ENCODE measurements at regions not wholly inside any gene's neighbourhood (a gene's known extent, or its start where the extent isn't known, plus 50 kb on each side); places are given as distances from the start of the nearest gene placed in this dataset.
"Not testable (repeated sequence)": the region's sequence is repeated elsewhere in the genome, so short reads cannot be mapped to it uniquely, and the experiment has no call there.

DNA sequence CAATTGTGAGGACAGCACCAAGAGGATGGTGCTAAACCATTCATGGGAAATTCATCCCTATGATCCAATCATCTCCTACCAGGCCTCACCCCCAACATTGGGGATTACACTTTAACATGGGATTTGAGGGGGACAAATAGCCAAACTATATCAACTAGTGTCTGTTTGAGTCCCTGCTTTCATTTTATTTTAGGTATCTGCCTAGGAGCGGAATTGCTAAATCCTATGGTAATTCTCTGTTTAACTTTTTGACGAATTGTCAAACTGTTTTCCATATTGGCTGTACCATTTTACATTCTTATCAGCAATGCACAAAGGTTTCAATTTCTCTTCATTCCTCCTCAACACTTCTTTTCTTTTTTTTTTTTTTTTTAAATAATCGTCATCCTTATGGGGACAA lies 318.4 kb upstream of the NRP1 start:
- Histone ChIP-seq H3K4me3 (no peak overlapping the region), H3K9me3 (no peaks in the 10 kb centered on the region), H3K4me1 (ENCODE audit: low read depth) (no peaks in the 10 kb centered on the region), H3K36me3 (ENCODE audit: low read depth) (no peaks in the 10 kb centered on the region)
- TF ChIP-seq, protein P1, sequence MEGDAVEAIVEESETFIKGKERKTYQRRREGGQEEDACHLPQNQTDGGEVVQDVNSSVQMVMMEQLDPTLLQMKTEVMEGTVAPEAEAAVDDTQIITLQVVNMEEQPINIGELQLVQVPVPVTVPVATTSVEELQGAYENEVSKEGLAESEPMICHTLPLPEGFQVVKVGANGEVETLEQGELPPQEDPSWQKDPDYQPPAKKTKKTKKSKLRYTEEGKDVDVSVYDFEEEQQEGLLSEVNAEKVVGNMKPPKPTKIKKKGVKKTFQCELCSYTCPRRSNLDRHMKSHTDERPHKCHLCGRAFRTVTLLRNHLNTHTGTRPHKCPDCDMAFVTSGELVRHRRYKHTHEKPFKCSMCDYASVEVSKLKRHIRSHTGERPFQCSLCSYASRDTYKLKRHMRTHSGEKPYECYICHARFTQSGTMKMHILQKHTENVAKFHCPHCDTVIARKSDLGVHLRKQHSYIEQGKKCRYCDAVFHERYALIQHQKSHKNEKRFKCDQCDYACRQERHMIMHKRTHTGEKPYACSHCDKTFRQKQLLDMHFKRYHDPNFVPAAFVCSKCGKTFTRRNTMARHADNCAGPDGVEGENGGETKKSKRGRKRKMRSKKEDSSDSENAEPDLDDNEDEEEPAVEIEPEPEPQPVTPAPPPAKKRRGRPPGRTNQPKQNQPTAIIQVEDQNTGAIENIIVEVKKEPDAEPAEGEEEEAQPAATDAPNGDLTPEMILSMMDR (IDR thresholded peaks at IDR 0.05): no peak
- DNase-seq (no peak), ATAC-seq (no peak)
- intact Hi-C loops (cut with DNase I, micrococcal nuclease): no loop called here

DNA sequence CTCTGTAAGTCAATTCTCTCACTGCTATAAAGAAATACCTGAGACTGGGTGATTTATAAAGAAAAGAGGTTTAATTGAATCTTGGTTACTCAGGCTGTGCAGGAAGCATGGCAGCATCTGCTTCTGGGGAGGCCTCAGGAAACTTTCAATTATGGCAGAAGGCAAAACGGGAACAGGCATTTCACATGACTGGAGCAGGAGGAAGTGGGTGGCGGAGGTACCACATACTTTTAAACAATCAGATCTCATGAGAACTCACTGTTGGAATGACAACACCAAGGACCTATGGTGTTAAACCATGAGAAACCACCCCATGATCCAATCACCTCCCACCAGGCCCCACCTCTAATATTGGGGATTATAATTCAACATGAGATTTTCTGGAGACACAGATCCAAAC lies 315.7 kb upstream of the NRP1 start:
- H3K4me1 ChIP-seq (ENCODE audit: low read depth); H3K9me3 ChIP-seq; DNase-seq; ATAC-seq; H3K36me3 ChIP-seq (ENCODE audit: low read depth); H3K4me3 ChIP-seq; intact Hi-C loops (cut with DNase I, micrococcal nuclease): not testable (repeated sequence)

DNA sequence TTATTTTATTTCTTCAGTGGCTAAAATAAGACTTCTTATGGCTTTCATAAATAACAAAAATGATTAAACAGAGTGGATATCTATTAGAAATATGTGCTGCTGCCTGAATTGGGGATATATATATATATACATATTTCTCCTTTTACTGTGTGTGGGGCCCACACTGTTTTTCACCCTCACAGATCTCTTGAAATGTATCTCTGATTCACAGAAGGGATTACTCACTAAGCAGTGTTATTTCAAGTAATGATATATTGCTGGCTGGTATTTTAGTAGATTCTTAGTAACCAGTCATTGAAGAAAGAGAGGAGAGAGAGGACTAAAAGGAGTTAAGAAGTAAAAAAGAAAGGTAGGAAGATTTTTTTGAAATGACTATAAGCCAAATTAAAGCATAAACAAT lies 308.6 kb upstream of the NRP1 start:
- Histone ChIP-seq H3K36me3 (ENCODE audit: low read depth) (no peaks in the 10 kb centered on the region), H3K9me3 (no peaks in the 10 kb centered on the region), H3K4me1 (ENCODE audit: low read depth) (no peaks in the 10 kb centered on the region), H3K4me3 (no peak overlapping the region)
- DNase-seq (no peak), ATAC-seq (no peak)
- TF ChIP-seq, protein P1 (IDR thresholded peaks at IDR 0.05): no peak
- intact Hi-C loops (cut with DNase I, micrococcal nuclease): no loop called here

- Histone ChIP-seq H3K4me3 (no peak overlapping the region), H3K9me3 (no peaks in the 10 kb centered on the region), H3K36me3 (ENCODE audit: low read depth) (no peaks in the 10 kb centered on the region), H3K4me1 (ENCODE audit: low read depth) (no peaks in the 10 kb centered on the region)
- DNase-seq (no peak), ATAC-seq (no peak)
- TF ChIP-seq, protein P1 (IDR thresholded peaks at IDR 0.05): no peak
- intact Hi-C loops (cut with DNase I, micrococcal nuclease): no loop called here
These were observed 304.4 kb upstream of the NRP1 start for GRCh38 chr10:33638891-33639290.

DNA sequence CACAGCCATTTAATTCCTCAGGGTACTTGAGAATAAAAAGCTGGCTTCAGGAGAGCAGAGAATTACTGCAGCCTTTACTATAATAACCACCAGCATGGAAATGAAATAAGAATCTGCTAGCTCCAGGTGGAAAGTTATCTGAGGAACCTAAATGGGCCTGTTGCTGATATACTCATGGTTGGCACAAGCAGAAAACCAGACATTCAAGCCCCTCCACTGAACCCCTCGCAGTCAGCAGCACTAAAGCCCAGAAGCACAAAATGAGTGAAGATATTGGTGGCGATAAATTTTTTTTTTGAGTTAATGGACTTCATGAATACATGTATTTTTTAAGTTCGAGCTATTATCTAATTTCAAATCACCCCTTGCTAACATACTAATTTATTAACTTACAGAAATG lies 303.9 kb upstream of the NRP1 start:
- TF ChIP-seq, protein P1 (IDR thresholded peaks at IDR 0.05): no peak
- DNase-seq (no peak), ATAC-seq (no peak)
- H3K4me3 ChIP-seq: no peak overlapping the region
- H3K4me1 ChIP-seq (ENCODE audit: low read depth): no peaks in the 10 kb centered on the region
- H3K36me3 ChIP-seq (ENCODE audit: low read depth): no peaks in the 10 kb centered on the region
- H3K9me3 ChIP-seq: no peaks in the 10 kb centered on the region
- intact Hi-C loops (cut with DNase I, micrococcal nuclease): no loop called here

DNA sequence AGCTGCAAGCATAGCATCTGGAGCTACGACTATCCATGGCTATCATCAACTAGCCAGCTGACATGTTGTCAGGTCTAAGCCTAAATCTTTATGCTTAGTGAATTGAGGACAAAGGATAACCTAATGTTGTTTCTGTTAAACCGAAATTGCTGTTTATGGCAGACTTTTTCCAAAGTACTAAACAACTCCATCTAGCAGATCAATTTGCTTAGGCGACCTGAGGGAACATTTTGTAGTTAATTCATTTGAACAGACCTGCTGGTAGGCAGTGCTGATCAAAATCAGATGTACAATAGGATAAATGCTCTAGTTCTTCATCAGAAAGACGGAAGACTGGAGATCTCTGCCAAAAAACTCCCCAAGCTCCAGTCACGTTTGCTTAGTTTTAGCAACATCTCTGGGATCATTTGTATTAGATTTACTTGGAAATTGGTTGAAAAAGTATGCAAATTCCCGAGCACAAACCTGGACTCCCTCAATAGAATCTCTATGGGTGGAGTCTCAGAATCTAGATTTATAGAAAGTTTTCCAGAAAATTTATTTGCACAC lies 301.6 kb upstream of the NRP1 start:
- TF ChIP-seq, protein P1 (IDR thresholded peaks at IDR 0.05): no peak
- Histone ChIP-seq H3K36me3 (ENCODE audit: low read depth) (no peaks in the 10 kb centered on the region), H3K4me3 (no peak overlapping the region), H3K4me1 (ENCODE audit: low read depth) (no peaks in the 10 kb centered on the region), H3K9me3 (no peaks in the 10 kb centered on the region)
- ATAC-seq (no peak), DNase-seq (no peak)
- intact Hi-C loops (cut with DNase I, micrococcal nuclease): no loop called here

All from mucosa of descending colon (tissue), 3 donors.